H9 (cell line): ENCODE measurements at regions not wholly inside any gene's neighbourhood (a gene's known extent, or its start where the extent isn't known, plus 50 kb on each side); places are given as distances from the start of the nearest gene placed in this dataset.

Experiments used
- DNase-seq: peaks from one replicate; pipeline ENCODE4 v3.0.0-alpha.2; 2017
- H2AFZ ChIP-seq: one replicate; pipeline ENCODE4 v1.6.1; 2013; ENCODE audit warnings: mild to moderate bottlenecking, low read length, control low read depth, moderate library complexity
- H2AK5ac ChIP-seq: 2 replicates; pipeline ENCODE4 v1.6.1; 2013; ENCODE audit warnings: low read length, control low read depth, mixed read lengths; ENCODE audit not compliant: insufficient read length
- H2BK120ac ChIP-seq: one replicate; pipeline ENCODE4 v1.6.1; 2013; ENCODE audit warnings: low read depth, mild to moderate bottlenecking, low read length, control low read depth, inconsistent platforms; ENCODE audit not compliant: poor library complexity, severe bottlenecking
- H2BK12ac ChIP-seq: 2 replicates; pipeline ENCODE4 v1.6.1; 2013; ENCODE audit warnings: low read length, control low read depth, mixed read lengths, low read depth; ENCODE audit not compliant: insufficient read length
- H2BK15ac ChIP-seq: 2 replicates; pipeline ENCODE4 v1.6.1; 2013; ENCODE audit warnings: low read depth, low read length, control low read depth
- H2BK20ac ChIP-seq: one replicate; pipeline ENCODE4 v1.6.1; 2013; ENCODE audit warnings: low read depth, mild to moderate bottlenecking, low read length, control low read depth, inconsistent platforms; ENCODE audit not compliant: poor library complexity, severe bottlenecking
- H2BK5ac ChIP-seq: 2 replicates; pipeline ENCODE4 v1.6.1; 2013; ENCODE audit warnings: low read length, control low read depth, mixed read lengths; ENCODE audit not compliant: insufficient read length
- H3K14ac ChIP-seq: 2 replicates; pipeline ENCODE4 v1.6.1; 2013; ENCODE audit warnings: low read length, control low read depth; ENCODE audit not compliant: insufficient read depth
- H3K18ac ChIP-seq: 2 replicates; pipeline ENCODE4 v1.6.1; 2013; ENCODE audit warnings: low read depth, mild to moderate bottlenecking, mixed read lengths, low read length, control low read depth; ENCODE audit not compliant: insufficient read length
- H3K23ac ChIP-seq: 2 replicates; pipeline ENCODE4 v1.6.1; 2013; ENCODE audit warnings: low read length, control low read depth, mixed read lengths, low read depth; ENCODE audit not compliant: insufficient read length
- H3K23me2 ChIP-seq: 2 replicates; pipeline ENCODE4 v1.6.1; 2013; ENCODE audit warnings: low read depth, mild to moderate bottlenecking, mixed read lengths, low read length, control low read depth; ENCODE audit not compliant: insufficient read length, poor library complexity, severe bottlenecking
- H3K27ac ChIP-seq: 2 replicates; pipeline ENCODE4 v1.5.1; 2013; ENCODE audit warnings: low read length, control low read depth, mixed read lengths, low read depth; ENCODE audit not compliant: insufficient read length
- H3K27me3 ChIP-seq: 2 replicates; pipeline ENCODE4 v1.6.1; 2013; ENCODE audit warnings: low read length, control low read depth, inconsistent platforms; ENCODE audit not compliant: insufficient read depth
- H3K4ac ChIP-seq: 2 replicates; pipeline ENCODE4 v1.6.1; 2013; ENCODE audit warnings: low read depth, mild to moderate bottlenecking, control low read depth, inconsistent platforms, low read length, moderate library complexity
- H3K4me1 ChIP-seq: 2 replicates; pipeline ENCODE4 v1.6.1; 2013; ENCODE audit warnings: low read length, control low read depth, inconsistent platforms; ENCODE audit not compliant: insufficient read depth
- H3K4me2 ChIP-seq: 2 replicates; pipeline ENCODE4 v1.6.1; 2013; ENCODE audit warnings: low read length, control low read depth, mixed read lengths; ENCODE audit not compliant: insufficient read length, insufficient read depth
- H3K56ac ChIP-seq: 2 replicates; pipeline ENCODE4 v1.6.1; 2013; ENCODE audit warnings: low read depth, mild to moderate bottlenecking, mixed read lengths, low read length, control low read depth; ENCODE audit not compliant: insufficient read length
- H3K79me1 ChIP-seq: 2 replicates; pipeline ENCODE4 v1.6.1; 2013; ENCODE audit warnings: low read depth, mild to moderate bottlenecking, moderate library complexity, low read length, control low read depth, inconsistent platforms; ENCODE audit not compliant: insufficient read depth, poor library complexity, severe bottlenecking
- H3K79me2 ChIP-seq: 2 replicates; pipeline ENCODE4 v1.6.1; 2013; ENCODE audit warnings: low read length, control low read depth, inconsistent platforms; ENCODE audit not compliant: insufficient read depth
- H3K9ac ChIP-seq: 2 replicates; pipeline ENCODE4 v1.6.1; 2013; ENCODE audit warnings: low read length, control low read depth, mixed read lengths; ENCODE audit not compliant: insufficient read length; ENCODE audit errors: extremely low read depth
- H3K9me3 ChIP-seq: one replicate; pipeline ENCODE4 v1.6.1; 2013; ENCODE audit warnings: low read depth, low read length, inconsistent platforms; ENCODE audit not compliant: control insufficient read depth
- H3T11ph ChIP-seq: one replicate; pipeline ENCODE4 v1.6.1; 2013; ENCODE audit warnings: mild to moderate bottlenecking, low read length, control low read depth, inconsistent platforms
- H4K20me1 ChIP-seq: one replicate; pipeline ENCODE4 v1.6.1; 2013; ENCODE audit not compliant: control insufficient read depth, insufficient read length, insufficient read depth
- H4K5ac ChIP-seq: 2 replicates; pipeline ENCODE4 v1.6.1; 2013; ENCODE audit warnings: low read depth, mild to moderate bottlenecking, mixed read lengths, low read length, control low read depth; ENCODE audit not compliant: insufficient read length
- H4K8ac ChIP-seq: replicated peaks from 2 replicates; pipeline ENCODE4 v1.6.1; 2013; ENCODE audit warnings: low read length, control low read depth, mixed read lengths, low read depth; ENCODE audit not compliant: insufficient read length
- H4K91ac ChIP-seq: 2 replicates; pipeline ENCODE4 v1.6.1; 2013; ENCODE audit warnings: low read depth, mild to moderate bottlenecking, moderate library complexity, mixed read lengths, low read length, control low read depth; ENCODE audit not compliant: insufficient read length
- H3K27ac Mint-ChIP-seq, 3 experiments: 2 replicates in 2 of 3; 3 replicates in 1 of 3; pipeline ENCODE4 v1.8.0; 2020 to 2021; ENCODE audit warnings: mixed read lengths in 3 of 3, mild to moderate bottlenecking in 1 of 3, moderate library complexity in 1 of 3
- H3K27me3 Mint-ChIP-seq: 2 replicates; pipeline ENCODE4 v1.8.0; 2021; ENCODE audit warnings: low read depth, mild to moderate bottlenecking, moderate library complexity, mixed read lengths
- H3K36me3 Mint-ChIP-seq, 3 experiments: 2 replicates in 2 of 3; 3 replicates in 1 of 3; pipeline ENCODE4 v1.8.0; 2020 to 2021; ENCODE audit warnings: low read depth in 3 of 3, mixed read lengths in 3 of 3; ENCODE audit not compliant: insufficient read depth in 1 of 3
- H3K4me1 Mint-ChIP-seq, 2 experiments: 2 replicates each; pipeline ENCODE4 v1.8.0; 2020; ENCODE audit warnings: mixed read lengths in 2 of 2
- H3K4me3 Mint-ChIP-seq, 2 experiments: 2 replicates in 1 of 2; 3 replicates in 1 of 2; pipeline ENCODE4 v1.8.0; 2020 to 2021; ENCODE audit warnings: mild to moderate bottlenecking in 2 of 2, mixed read lengths in 2 of 2, moderate library complexity in 1 of 2
- H3K9me3 Mint-ChIP-seq, 2 experiments: 2 replicates in 1 of 2; 3 replicates in 1 of 2; pipeline ENCODE4 v1.8.0; 2020; ENCODE audit warnings: mild to moderate bottlenecking in 2 of 2, mixed read lengths in 2 of 2, moderate library complexity in 1 of 2
- CTCF ChIP-seq: fragments of 200-600 bp; sonication (generic); conservative IDR thresholded peaks from 3 replicates; pipeline ENCODE4 v1.8.0; 2021; ENCODE audit warnings: antibody characterized with exemption, mild to moderate bottlenecking
- WGBS: extraction: QIAGEN DNeasy Blood & Tissue Kit; methylation state at CpG from one replicate; pipeline ENCODE4 v1.1.7; 2013; ENCODE audit warnings: missing lambda C conversion rate, low lambda C conversion rate, mixed read lengths; ENCODE audit not compliant: insufficient read length; ENCODE audit errors: extremely low coverage; 5-methylcytosine and 5-hydroxymethylcytosine counted together

- Histone ChIP-seq H2BK120ac (no peak overlapping the region), H2AK5ac (no peak overlapping the region), H4K5ac (no peak overlapping the region), H3K23ac (no peak overlapping the region), H3K18ac (no peak overlapping the region), H2BK12ac (no peak overlapping the region), H3K4me2 (no peak overlapping the region), H3K56ac (no peak overlapping the region), H3K4ac (no peak overlapping the region), H3K9me3 (no peaks in the 10 kb centered on the region), H4K8ac (no peak overlapping the region), H3K9ac (no peak overlapping the region), H2AFZ (no peak overlapping the region), H2BK5ac (no peak overlapping the region), H2BK20ac (no peak overlapping the region), H4K91ac (no peak overlapping the region), H3K79me2 (no peaks in the 10 kb centered on the region), H3K27me3 (no peaks in the 10 kb centered on the region), H3K79me1 (no peaks in the 10 kb centered on the region), H3K27ac (no peak overlapping the region), H4K20me1 (no peaks in the 10 kb centered on the region), H2BK15ac (no peak overlapping the region), H3K23me2 (no peaks in the 10 kb centered on the region), H3K4me1 (no peaks in the 10 kb centered on the region), H3K14ac (no peak overlapping the region), H3T11ph (no peak overlapping the region)
- H3K9me3 Mint-ChIP-seq = no peaks in the 10 kb centered on the region
- H3K4me3 Mint-ChIP-seq = no peak overlapping the region
- H3K27ac Mint-ChIP-seq = no peak overlapping the region
- H3K4me1 Mint-ChIP-seq = peaks cover 0 to 2% of the 10 kb centered on the region in 2 experiments; a peak in 1 of 4 replicates
- no CpG with 5 or more reads among the region's 2 CpGs for WGBS
- no peak for TF ChIP-seq CTCF
- no peak for DNase-seq
- no peaks in the 10 kb centered on the region for H3K27me3 Mint-ChIP-seq
- no peaks in the 10 kb centered on the region; a peak in 1 of 7 replicates for H3K36me3 Mint-ChIP-seq
Observed at GRCh38 chr6:102387326-102388033, 994.0 kb downstream of the GRIK2 start.
